ENCODE measurements at regions not wholly inside any gene's neighbourhood (a gene's known extent, or its start where the extent isn't known, plus 50 kb on each side); places are given as distances from the start of the nearest gene placed in this dataset.

- TF ChIP-seq CTCF (IDR thresholded peaks at IDR 0.05) (no peak), POLR2A (IDR thresholded peaks at IDR 0.05) (no peak), POLR2AphosphoS5 (IDR thresholded peaks at IDR 0.05) (no peak)
Measured at GRCh38 chr3:110562621-110563020, 509.0 kb upstream of the NECTIN3 start.

Measured in prostate gland (tissue), 2 donors.